ENCODE measurements at regions not wholly inside any gene's neighbourhood (a gene's known extent, or its start where the extent isn't known, plus 50 kb on each side); places are given as distances from the start of the nearest gene placed in this dataset.

DNA sequence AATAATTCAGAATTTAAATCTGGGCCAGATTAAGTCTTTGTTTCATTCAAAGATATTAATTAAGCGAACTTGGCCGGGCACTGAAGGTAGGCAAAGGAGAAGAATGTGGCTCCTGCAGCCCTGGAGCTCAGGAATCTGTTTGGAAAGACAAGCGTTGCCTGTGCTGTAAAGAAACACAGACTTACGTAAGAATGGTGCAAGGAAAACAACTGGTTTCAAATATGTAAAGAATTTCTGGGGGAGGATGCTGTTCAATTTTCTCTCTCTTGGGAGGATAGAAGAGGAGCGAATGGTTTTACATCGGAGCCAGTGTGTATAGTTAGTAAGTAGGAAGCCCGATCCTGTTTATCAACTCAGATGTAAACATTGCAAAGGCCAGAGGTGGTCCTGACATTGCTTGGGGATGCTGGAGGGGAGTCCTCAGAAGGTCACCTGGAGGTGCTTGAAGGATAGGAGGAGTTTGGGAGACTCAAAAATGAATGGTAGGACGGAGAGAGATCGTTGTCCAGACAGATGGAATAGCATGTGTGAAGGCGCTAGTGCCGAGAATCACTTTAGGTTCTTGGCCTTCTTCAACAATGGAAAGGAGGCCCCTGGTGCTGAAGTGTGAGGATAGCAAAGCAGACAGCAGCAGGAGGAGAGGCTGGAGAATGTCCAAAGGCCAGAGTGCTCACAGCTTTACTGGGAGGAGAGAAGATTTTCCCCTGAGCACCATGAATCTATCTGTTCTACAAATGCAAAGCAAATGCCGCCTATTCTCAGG is 456.1 kb downstream of the LPIN1 start:
- peaks cover 17% of the 10 kb centered on the region for H3K4me1 ChIP-seq (ENCODE audit: control insufficient read depth, insufficient read depth, low read length)
- H3K9me3 ChIP-seq (ENCODE audit: control insufficient read depth, low read length), result no peaks in the 10 kb centered on the region
- H3K27me3 ChIP-seq (replicated peaks; ENCODE audit: control insufficient read depth, insufficient read depth, low read length), result no peaks in the 10 kb centered on the region
- no peak overlapping the region for H3K9ac ChIP-seq (ENCODE audit: low read length)
- peak; percentile 48 for DNase-seq (ENCODE audit: low read depth)
- H3K4me3 ChIP-seq (ENCODE audit: low read length), result peak overlapping the region; percentile 57
- no peaks in the 10 kb centered on the region for H3K36me3 ChIP-seq (ENCODE audit: control insufficient read depth, insufficient read depth, low read length, severe bottlenecking)

DNA sequence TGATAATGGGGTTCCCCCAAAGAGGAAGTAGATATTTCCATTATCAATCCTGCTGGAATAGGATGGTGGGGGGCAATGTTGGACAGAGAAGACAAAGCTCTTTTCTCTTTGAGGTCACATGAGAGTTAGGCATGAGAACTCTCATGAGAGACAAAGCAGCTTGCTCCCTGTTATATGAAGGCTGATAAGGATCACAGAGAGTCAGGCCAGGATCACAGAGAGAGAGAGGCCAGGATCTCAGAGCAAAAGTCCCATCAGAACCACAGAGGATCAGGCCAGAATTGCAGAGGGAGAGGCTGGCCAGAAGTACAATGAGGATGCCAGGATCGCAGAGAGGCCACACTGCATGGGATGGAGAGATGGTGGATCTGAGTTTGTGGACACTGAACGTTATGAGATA is 457.1 kb downstream of the LPIN1 start:
- no peaks in the 10 kb centered on the region for H3K36me3 ChIP-seq (ENCODE audit: control insufficient read depth, insufficient read depth, low read length, severe bottlenecking)
- no peaks in the 10 kb centered on the region for H3K27me3 ChIP-seq (replicated peaks; ENCODE audit: control insufficient read depth, insufficient read depth, low read length)
- peaks cover 17% of the 10 kb centered on the region for H3K4me1 ChIP-seq (ENCODE audit: control insufficient read depth, insufficient read depth, low read length)
- H3K9me3 ChIP-seq (ENCODE audit: control insufficient read depth, low read length), result no peaks in the 10 kb centered on the region
- DNase-seq (ENCODE audit: low read depth), result no peak
- no peak overlapping the region for H3K4me3 ChIP-seq (ENCODE audit: low read length)
- no peak overlapping the region for H3K9ac ChIP-seq (ENCODE audit: low read length)

DNA sequence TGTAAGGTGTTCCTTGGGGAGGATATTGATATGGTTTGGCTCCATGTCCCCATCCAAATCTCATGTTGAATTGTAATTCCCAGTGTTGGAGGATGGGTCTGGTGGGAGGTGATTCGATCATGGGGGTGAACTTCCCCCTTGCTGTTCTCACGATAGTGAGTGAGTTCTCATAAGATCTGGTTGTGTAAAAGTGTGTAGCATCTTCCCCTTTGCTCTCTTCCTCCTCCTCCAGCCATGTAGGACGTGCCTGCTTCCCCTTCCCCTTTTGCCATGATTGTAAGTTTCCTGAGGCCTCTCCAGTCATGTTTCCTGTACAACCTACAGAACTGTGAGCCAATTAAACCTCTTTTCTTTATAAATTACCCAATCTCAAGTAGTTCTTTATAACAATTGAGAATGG is 458.7 kb downstream of the LPIN1 start:
- no peaks in the 10 kb centered on the region for H3K27me3 ChIP-seq (replicated peaks; ENCODE audit: control insufficient read depth, insufficient read depth, low read length)
- H3K9me3 ChIP-seq (ENCODE audit: control insufficient read depth, low read length), result no peaks in the 10 kb centered on the region
- DNase-seq (ENCODE audit: low read depth), result no peak
- no peak overlapping the region for H3K9ac ChIP-seq (ENCODE audit: low read length)
- peaks cover 14% of the 10 kb centered on the region for H3K4me1 ChIP-seq (ENCODE audit: control insufficient read depth, insufficient read depth, low read length)
- H3K36me3 ChIP-seq (ENCODE audit: control insufficient read depth, insufficient read depth, low read length, severe bottlenecking), result no peaks in the 10 kb centered on the region
- no peak overlapping the region for H3K4me3 ChIP-seq (ENCODE audit: low read length)

DNA sequence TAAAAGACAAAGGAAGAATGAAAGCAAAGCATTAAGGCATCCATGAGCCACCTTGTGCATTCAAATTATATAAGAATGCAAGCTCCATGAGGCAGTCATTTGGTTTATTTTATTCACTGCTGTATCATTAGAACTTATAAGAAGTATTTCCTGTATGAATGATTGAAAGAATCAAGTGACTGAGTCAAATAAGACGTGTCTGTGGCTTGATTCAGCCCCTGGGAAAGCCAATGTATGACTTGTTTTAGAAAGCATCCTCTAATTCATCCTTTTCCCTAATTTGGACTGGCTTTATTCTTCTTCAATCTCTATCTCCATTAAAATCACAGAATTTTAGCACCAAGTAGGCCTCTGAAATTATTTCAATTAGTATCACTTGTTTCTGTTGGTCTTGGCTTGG is 461.1 kb downstream of the LPIN1 start:
- peaks cover 11% of the 10 kb centered on the region for H3K4me1 ChIP-seq (ENCODE audit: control insufficient read depth, insufficient read depth, low read length)
- no peak overlapping the region for H3K9ac ChIP-seq (ENCODE audit: low read length)
- H3K4me3 ChIP-seq (ENCODE audit: low read length), result no peak overlapping the region
- no peak for DNase-seq (ENCODE audit: low read depth)
- H3K36me3 ChIP-seq (ENCODE audit: control insufficient read depth, insufficient read depth, low read length, severe bottlenecking), result no peaks in the 10 kb centered on the region
- H3K27me3 ChIP-seq (replicated peaks; ENCODE audit: control insufficient read depth, insufficient read depth, low read length), result no peaks in the 10 kb centered on the region
- H3K9me3 ChIP-seq (ENCODE audit: control insufficient read depth, low read length), result no peaks in the 10 kb centered on the region

DNA sequence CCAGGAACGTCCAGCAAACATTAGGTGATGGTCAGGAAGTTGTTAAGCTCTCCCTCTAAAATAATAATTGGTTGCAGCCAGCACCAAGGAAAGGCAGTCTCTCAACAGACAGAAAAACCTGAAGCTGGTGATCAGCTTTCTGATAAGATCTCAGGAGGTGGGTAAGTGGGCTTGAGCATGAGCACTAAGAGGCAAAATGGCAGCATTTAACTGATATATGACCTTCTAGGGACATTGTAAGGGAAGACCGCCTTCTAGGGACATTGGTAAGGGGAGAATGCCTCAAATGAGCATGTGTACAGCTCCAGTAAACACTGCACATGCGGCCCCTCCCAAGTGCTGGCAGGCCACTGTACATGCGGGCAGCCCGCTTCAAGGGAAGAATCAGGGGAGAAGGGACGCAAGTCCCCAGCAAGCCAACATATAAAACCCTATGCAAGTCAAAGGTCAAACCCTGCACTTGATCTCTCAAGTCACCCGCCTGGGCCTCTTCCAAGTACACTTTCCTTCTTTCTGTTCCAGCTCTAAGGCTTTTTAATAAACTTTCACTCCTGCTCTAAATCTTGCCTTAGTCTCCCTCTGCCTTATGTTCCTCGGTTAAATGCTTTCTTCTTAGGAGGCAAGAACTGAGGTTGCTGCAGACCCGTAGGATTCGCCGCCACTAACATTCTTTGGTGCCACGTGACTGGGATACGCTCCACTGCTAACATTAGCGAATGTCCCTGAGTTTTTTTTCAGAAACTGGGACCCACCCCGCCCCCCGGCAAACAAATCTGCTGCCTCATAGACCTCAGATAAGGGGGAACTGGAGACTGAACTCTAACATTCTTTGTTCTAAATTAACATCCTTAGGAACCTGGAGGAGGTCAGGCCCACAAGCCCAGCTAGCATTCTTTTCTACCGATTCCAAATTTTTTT is 463.8 kb downstream of the LPIN1 start:
- Histone ChIP-seq H3K27me3 (replicated peaks; ENCODE audit: control insufficient read depth, insufficient read depth, low read length) (no peaks in the 10 kb centered on the region), H3K4me3 (ENCODE audit: low read length) (no peak overlapping the region), H3K9me3 (ENCODE audit: control insufficient read depth, low read length) (no peaks in the 10 kb centered on the region), H3K36me3 (ENCODE audit: control insufficient read depth, insufficient read depth, low read length, severe bottlenecking) (no peaks in the 10 kb centered on the region), H3K9ac (ENCODE audit: low read length) (no peak overlapping the region), H3K4me1 (ENCODE audit: control insufficient read depth, insufficient read depth, low read length) (no peaks in the 10 kb centered on the region)
- DNase-seq (ENCODE audit: low read depth), result no peak

DNA sequence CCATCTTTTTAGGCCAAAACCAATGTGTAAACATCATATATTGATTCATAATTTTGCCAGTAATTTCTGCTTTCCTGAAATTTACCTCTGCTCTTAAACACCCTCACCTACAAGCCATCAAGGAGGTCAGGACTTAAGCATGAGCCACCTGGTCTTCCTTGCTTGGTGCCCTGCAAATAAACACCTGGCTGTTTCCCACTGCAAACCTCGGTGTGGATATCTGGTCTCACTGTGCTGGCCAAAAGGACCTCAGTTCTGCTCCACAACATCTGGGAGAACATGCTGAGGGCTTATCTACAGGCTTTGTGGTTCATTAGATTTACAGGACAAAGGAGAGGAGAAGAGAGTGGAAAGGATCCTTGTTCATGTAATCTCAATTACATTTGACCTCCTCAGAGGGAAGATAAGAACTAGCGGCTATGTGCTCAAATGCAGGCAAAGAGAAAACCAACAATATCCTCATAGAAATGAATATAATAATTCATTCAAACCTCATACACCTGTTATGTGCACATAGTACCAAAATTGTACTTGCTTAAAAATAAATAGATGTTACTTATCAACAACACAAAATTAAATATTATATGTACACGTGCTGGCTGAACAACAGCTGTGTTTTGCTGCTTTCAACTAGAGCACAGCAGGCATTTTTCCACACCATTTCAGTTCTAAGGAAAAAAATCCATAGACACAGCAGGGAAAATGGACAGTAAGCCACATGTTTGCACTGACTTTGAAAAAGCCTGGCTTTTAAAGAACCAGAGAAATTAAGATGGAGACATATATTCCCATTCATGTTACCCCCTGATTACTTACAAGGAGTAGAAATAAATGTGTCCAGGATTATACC is 465.1 kb downstream of the LPIN1 start:
- no peak overlapping the region for H3K4me3 ChIP-seq (ENCODE audit: low read length)
- H3K36me3 ChIP-seq (ENCODE audit: control insufficient read depth, insufficient read depth, low read length, severe bottlenecking), result no peaks in the 10 kb centered on the region
- no peaks in the 10 kb centered on the region for H3K9me3 ChIP-seq (ENCODE audit: control insufficient read depth, low read length)
- no peak for DNase-seq (ENCODE audit: low read depth)
- H3K9ac ChIP-seq (ENCODE audit: low read length), result no peak overlapping the region
- H3K27me3 ChIP-seq (replicated peaks; ENCODE audit: control insufficient read depth, insufficient read depth, low read length), result no peaks in the 10 kb centered on the region
- no peaks in the 10 kb centered on the region for H3K4me1 ChIP-seq (ENCODE audit: control insufficient read depth, insufficient read depth, low read length)

DNA sequence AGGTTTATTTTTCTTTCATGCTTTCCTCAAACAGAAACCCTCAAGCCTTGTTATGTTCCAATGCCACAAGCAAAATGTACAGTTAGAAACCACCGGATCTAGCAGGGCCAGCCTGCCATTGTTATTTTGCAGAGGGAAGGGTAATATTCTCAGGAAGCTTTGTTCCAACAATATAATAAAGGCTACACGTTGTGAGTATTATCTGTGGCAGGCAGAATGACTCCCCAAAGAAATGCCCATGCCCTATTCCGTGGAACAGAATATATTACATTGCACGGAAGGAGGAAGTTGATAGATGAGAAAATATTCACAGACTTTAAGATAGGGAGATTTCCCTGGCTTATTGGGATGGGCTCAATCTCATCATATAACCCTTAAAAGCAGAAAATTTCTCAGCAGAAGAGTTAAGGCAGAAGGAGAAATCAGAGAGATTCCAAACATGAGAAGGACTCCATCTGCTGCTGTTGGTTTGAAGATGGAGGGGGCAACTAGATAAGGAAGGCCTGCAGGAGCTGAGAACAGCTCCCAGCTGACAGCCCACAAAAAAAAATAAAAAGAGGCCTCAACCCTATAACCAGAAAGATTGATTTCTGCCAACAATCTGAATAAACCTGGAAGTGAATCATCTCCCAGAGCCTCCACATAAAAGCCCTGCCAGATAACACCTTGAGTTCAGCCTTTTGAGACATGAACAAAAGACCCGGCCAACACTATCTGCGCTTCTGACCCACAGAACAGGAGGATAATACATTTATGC is 466.6 kb downstream of the LPIN1 start:
- no peak overlapping the region for H3K9ac ChIP-seq (ENCODE audit: low read length)
- H3K36me3 ChIP-seq (ENCODE audit: control insufficient read depth, insufficient read depth, low read length, severe bottlenecking), result no peaks in the 10 kb centered on the region
- H3K4me3 ChIP-seq (ENCODE audit: low read length), result no peak overlapping the region
- DNase-seq (ENCODE audit: low read depth), result no peak
- no peaks in the 10 kb centered on the region for H3K4me1 ChIP-seq (ENCODE audit: control insufficient read depth, insufficient read depth, low read length)
- no peaks in the 10 kb centered on the region for H3K9me3 ChIP-seq (ENCODE audit: control insufficient read depth, low read length)
- no peaks in the 10 kb centered on the region for H3K27me3 ChIP-seq (replicated peaks; ENCODE audit: control insufficient read depth, insufficient read depth, low read length)

DNA sequence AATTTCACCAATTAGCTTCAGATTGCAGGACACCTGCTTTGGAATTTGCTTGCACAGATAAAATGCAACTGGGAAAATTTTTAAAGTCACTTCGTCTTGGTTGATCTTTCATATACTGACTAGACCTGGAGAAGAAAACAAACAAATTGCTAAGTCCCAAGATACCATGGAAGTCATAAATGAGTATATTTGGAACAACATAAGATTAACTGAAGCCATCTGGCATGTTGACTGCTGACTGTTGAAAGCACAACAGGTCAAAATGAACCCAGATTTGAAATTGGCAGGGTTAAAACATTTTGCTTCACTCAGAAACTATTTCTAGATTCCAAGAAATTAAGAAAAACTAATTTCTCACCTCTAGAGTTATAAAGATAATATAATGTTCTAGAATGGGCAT is 470.7 kb downstream of the LPIN1 start:
- DNase-seq (ENCODE audit: low read depth), result no peak
- H3K4me3 ChIP-seq (ENCODE audit: low read length), result no peak overlapping the region
- no peak overlapping the region for H3K9ac ChIP-seq (ENCODE audit: low read length)
- H3K9me3 ChIP-seq (ENCODE audit: control insufficient read depth, low read length), result no peaks in the 10 kb centered on the region
- no peaks in the 10 kb centered on the region for H3K27me3 ChIP-seq (replicated peaks; ENCODE audit: control insufficient read depth, insufficient read depth, low read length)
- H3K36me3 ChIP-seq (ENCODE audit: control insufficient read depth, insufficient read depth, low read length, severe bottlenecking), result no peaks in the 10 kb centered on the region
- H3K4me1 ChIP-seq (ENCODE audit: control insufficient read depth, insufficient read depth, low read length), result no peaks in the 10 kb centered on the region

DNA sequence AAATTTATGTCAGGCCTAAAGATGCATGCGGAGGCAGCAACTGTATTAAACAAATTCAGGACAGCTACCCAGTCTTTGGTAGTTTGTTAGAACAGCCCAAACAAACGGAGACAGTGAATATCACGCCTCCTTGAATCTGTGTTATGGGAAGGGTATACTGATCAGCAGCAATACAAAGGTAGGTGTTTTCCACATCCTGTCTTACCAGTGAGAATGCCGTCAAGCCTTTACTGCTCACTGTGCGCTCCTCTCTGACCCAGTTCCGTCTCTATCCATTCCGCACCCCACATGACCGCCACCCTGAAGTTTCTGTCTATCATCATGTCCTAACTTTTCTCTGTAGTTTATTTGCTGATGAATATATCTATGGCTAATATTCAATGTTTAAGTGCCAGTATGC is 473.3 kb downstream of the LPIN1 start:
- no peak overlapping the region for H3K4me3 ChIP-seq (ENCODE audit: low read length)
- peaks cover 15% of the 10 kb centered on the region for H3K9me3 ChIP-seq (ENCODE audit: control insufficient read depth, low read length)
- H3K9ac ChIP-seq (ENCODE audit: low read length), result no peak overlapping the region
- DNase-seq (ENCODE audit: low read depth), result no peak
- no peaks in the 10 kb centered on the region for H3K27me3 ChIP-seq (replicated peaks; ENCODE audit: control insufficient read depth, insufficient read depth, low read length)
- H3K36me3 ChIP-seq (ENCODE audit: control insufficient read depth, insufficient read depth, low read length, severe bottlenecking), result no peaks in the 10 kb centered on the region
- no peaks in the 10 kb centered on the region for H3K4me1 ChIP-seq (ENCODE audit: control insufficient read depth, insufficient read depth, low read length)

DNA sequence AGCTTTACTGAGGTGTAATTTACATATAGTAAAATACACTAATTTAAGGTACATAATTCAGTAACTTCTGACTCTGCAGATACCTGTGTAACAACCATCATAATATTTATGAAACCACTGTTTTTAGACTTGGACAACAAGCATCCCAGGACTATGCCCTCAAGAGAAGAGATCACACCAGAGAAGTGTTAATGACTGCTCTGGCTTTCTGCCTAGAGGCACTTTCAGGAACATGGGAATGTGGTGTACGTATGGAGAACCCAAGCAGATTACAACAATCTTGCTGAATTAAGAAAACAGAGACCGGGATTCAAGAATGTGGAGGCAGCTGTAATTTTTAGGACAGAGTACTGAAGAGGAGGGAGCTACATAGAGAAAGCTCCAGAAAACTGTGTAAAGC is 475.2 kb downstream of the LPIN1 start:
- H3K9ac ChIP-seq (ENCODE audit: low read length), result no peak overlapping the region
- H3K4me1 ChIP-seq (ENCODE audit: control insufficient read depth, insufficient read depth, low read length), result no peaks in the 10 kb centered on the region
- no peaks in the 10 kb centered on the region for H3K36me3 ChIP-seq (ENCODE audit: control insufficient read depth, insufficient read depth, low read length, severe bottlenecking)
- no peak for DNase-seq (ENCODE audit: low read depth)
- no peaks in the 10 kb centered on the region for H3K27me3 ChIP-seq (replicated peaks; ENCODE audit: control insufficient read depth, insufficient read depth, low read length)
- H3K4me3 ChIP-seq (ENCODE audit: low read length), result no peak overlapping the region
- H3K9me3 ChIP-seq (ENCODE audit: control insufficient read depth, low read length), result peaks cover 15% of the 10 kb centered on the region

All from adipocyte (in vitro differentiated cells).